NCI-H82 treated with DMSO at 0.1 percent for 48 hours (cell line): ENCODE measurements at regions not wholly inside any gene's neighbourhood (a gene's known extent, or its start where the extent isn't known, plus 50 kb on each side); places are given as distances from the start of the nearest gene placed in this dataset.

Source experiments
- DNase-seq: peaks from one replicate; lab custom pipeline; 2025; ENCODE audit not compliant: unreplicated experiment; lab: John Stamatoyannopoulos, UW

DNA sequence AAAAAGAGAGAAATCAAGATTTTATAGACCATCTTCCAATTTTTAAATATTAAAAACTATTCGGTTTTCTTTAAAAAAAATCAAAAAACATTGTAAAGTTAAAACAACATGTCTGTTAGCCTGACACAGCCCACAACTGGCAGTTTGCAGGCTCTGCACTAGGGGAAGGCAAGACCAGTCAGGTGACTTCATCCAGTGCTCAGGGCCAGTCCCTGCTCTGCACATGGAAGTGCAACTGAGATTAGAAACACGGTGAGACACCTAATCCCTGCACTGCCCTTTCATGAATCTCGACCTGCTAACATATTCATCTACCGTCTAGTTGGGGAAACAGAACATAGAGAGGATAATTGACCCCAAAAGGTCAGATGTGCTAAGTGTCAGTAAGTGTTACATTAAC lies 135.2 kb downstream of the BARD1 start:
- no peak for DNase-seq

DNA sequence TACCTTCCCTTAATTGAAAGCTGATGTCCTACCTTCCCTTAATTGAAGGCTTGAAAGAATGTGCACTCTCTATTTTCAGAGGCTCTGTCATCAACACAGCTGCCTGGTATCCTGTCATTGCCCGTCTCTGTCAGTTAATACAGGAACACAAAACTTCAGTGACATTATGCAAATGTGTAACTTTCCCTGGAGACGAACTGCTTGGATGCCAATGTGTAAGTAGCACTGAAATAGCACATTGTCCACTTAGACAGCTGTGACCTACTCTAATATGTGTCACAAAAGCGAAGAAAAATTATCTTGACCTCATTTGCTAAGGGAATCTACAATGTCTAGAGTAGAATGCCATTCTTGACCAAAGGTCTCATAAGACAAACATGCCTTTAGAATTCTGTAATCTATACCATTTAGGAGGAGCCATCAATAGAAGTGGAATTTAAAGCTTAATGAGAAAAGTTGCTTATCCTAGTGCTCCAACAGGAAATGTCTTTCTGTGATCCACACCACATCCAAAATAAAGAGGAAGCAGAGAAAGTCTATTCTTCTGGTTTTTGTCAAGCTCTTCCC lies 138.1 kb downstream of the BARD1 start:
- peak; percentile 69 for DNase-seq

DNA sequence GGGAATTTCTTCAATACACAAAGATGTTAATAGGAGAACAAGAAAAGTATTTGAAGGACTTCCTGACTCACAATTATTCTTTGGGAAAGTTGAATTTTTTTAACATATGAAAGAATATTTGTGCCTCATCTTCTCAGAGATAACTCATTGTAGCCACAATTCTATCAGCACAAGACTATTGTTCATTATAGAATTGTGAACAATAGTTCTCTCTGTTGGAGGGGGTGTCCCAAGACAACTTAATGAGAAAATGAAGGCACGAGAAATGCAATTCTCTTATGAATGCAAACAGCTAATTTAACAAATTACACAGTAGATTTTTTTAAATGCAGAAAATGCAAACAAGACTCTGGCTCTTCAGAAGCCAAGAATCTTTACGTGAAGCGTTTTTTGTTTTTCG lies 157.0 kb downstream of the BARD1 start:
- DNase-seq, result no peak

- no peak for DNase-seq
Observed at GRCh38 chr2:214651451-214651850, 158.0 kb downstream of the BARD1 start.

- no peak for DNase-seq
Observed at GRCh38 chr2:214649440-214650205, 159.9 kb downstream of the BARD1 start.

GRCh38 chr2:214648520-214648919 lies 161.0 kb downstream of the BARD1 start:
- DNase-seq, result no peak

DNA sequence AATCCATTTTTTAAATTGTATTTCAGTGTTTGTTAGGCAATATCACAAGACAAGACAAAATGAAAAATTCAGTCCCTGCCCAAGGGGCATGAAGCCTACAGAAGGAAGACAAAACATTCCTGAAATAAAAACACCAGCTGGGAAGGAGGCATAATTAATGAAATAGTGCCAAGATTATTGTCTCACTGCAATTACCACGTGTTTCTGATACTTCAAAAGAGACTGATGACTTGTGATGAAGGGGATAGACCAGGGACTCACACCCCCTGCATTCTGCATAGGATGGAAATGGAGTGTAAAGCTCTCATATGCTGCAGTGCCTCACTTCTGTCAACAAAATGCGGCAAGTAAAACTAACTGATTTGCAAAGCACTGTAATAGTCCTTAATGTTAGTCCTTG lies 178.1 kb downstream of the BARD1 start:
- peak; percentile 83 for DNase-seq

- DNase-seq, result peak; percentile 98
Observed at GRCh38 chr2:214630402-214631045, 179.0 kb downstream of the BARD1 start.

DNA sequence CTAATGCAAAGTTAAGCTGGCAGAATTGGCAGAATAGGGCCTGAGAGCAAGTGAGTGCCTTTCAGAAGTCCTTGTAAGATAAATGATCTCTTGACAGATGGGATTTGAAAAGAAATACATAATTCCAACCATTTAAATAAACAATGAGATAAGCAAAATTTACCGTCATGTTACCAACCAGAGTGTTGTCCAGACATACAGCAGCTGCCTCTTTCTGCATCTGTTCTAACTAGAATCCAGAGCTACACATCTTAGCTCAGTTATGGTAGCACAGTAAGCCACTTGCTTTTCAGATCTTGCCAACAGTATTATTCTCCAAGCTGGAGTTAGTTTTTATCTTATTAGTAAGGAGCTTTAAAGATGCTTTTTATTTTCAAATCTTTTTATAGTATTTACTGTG lies 179.6 kb downstream of the BARD1 start:
- peak; percentile 66 for DNase-seq
